C4-2B (cell line): ENCODE measurements at regions not wholly inside any gene's neighbourhood (a gene's known extent, or its start where the extent isn't known, plus 50 kb on each side); places are given as distances from the start of the nearest gene placed in this dataset.

ENCODE experiments used
- H3K27ac ChIP-seq: fragments of 450-650 bp; 2 replicates; pipeline ENCODE4 v1.5.1; 2017
- CTCF ChIP-seq: fragments of 450-650 bp; conservative IDR thresholded peaks from 2 replicates; pipeline ENCODE4 v1.5.1; 2017; ENCODE audit warnings: mild to moderate bottlenecking
- ZFX ChIP-seq: fragments of 450-650 bp; IDR thresholded peaks from 2 replicates; pipeline ENCODE4 v1.6.1; 2017

GRCh38 chr6:40753048-40753447 lies 165.9 kb upstream of the LRFN2 start:
- TF ChIP-seq CTCF (no peak), ZFX (no peak)
- no peak overlapping the region for H3K27ac ChIP-seq

- TF ChIP-seq CTCF (no peak), ZFX (no peak)
- H3K27ac ChIP-seq: peak overlapping the region; percentile 8; the same call in 1 of the 2 replicates
These were observed 157.7 kb upstream of the LRFN2 start for GRCh38 chr6:40744835-40745234.

GRCh38 chr6:40743690-40744446 lies 156.7 kb upstream of the LRFN2 start:
- H3K27ac ChIP-seq: no peak overlapping the region; the same call in 1 of the 2 replicates
- TF ChIP-seq ZFX: no peak
- no peak for TF ChIP-seq CTCF

- TF ChIP-seq ZFX: no peak
- no peak for TF ChIP-seq CTCF
- no peak overlapping the region for H3K27ac ChIP-seq
These were observed 156.1 kb upstream of the LRFN2 start for GRCh38 chr6:40743226-40743625.

- no peak for TF ChIP-seq CTCF
- no peak for TF ChIP-seq ZFX
- H3K27ac ChIP-seq: no peak overlapping the region
These were observed 153.4 kb upstream of the LRFN2 start for GRCh38 chr6:40740518-40740917.

GRCh38 chr6:40738551-40739193 lies 151.5 kb upstream of the LRFN2 start:
- no peak overlapping the region for H3K27ac ChIP-seq
- TF ChIP-seq ZFX (no peak), CTCF (no peak)

- TF ChIP-seq CTCF (no peak), ZFX (no peak)
- H3K27ac ChIP-seq: no peak overlapping the region
These were observed 148.4 kb upstream of the LRFN2 start for GRCh38 chr6:40735521-40735920.
